Uterus (tissue), 2 donors: ENCODE measurements at regions not wholly inside any gene's neighbourhood (a gene's known extent, or its start where the extent isn't known, plus 50 kb on each side); places are given as distances from the start of the nearest gene placed in this dataset.

Experiments used
- CTCF ChIP-seq, 4 experiments: fragments of 200-600 bp in 2 of 4; fragments of 450-650 bp in 2 of 4; sonication (generic) in 2 of 4; IDR thresholded peaks; one replicate each; pipeline ENCODE4 v1.5.1; 2016 to 2019; ENCODE audit warnings: antibody characterized with exemption in 4 of 4, mild to moderate bottlenecking in 2 of 4, moderate library complexity in 1 of 4
- POLR2A ChIP-seq, 2 donors: fragments of 450-650 bp; IDR thresholded peaks; one replicate each; pipeline ENCODE4 v1.6.1; 2016; ENCODE audit warnings: antibody characterized with exemption in 2 of 2, mild to moderate bottlenecking in 1 of 2, moderate library complexity in 1 of 2

- no peak for TF ChIP-seq CTCF (IDR thresholded peaks at IDR 0.05)
- TF ChIP-seq POLR2A (IDR thresholded peaks at IDR 0.05), result no peak
Measured at GRCh38 chr21:16320110-16320509, 590.3 kb downstream of the USP25 start.
